Astrocyte (in vitro differentiated cells and primary cell): ENCODE measurements at regions not wholly inside any gene's neighbourhood (a gene's known extent, or its start where the extent isn't known, plus 50 kb on each side); places are given as distances from the start of the nearest gene placed in this dataset.

Source experiments
- DNase-seq: peaks from one replicate; pipeline ENCODE4 v3.0.0-alpha.2; 2010; ENCODE audit warnings: low read depth
- FAIRE-seq: peaks from 2 replicates; lab custom pipeline; 2011; peaks lifted over from hg19 to GRCh38; lab: Jason Lieb, UNC
- H2AFZ ChIP-seq: 2 replicates; pipeline ENCODE4 v1.6.0; 2012; ENCODE audit warnings: low read depth, low read length, inconsistent platforms
- H3K27ac ChIP-seq: 2 replicates; pipeline ENCODE4 v1.5.1; 2011; ENCODE audit warnings: low read depth, low read length, inconsistent platforms
- H3K27me3 ChIP-seq: 2 replicates; pipeline ENCODE4 v1.6.0; 2011; ENCODE audit warnings: low read length, inconsistent platforms; ENCODE audit not compliant: insufficient read depth
- H3K36me3 ChIP-seq: 2 replicates; pipeline ENCODE4 v1.5.1; 2011; ENCODE audit warnings: low read length, inconsistent platforms; ENCODE audit not compliant: insufficient read depth
- H3K4me1 ChIP-seq: 2 replicates; pipeline ENCODE4 v1.5.1; 2011; ENCODE audit warnings: low read length, inconsistent platforms; ENCODE audit not compliant: insufficient read depth
- H3K4me2 ChIP-seq: 2 replicates; pipeline ENCODE4 v1.6.0; 2012; ENCODE audit warnings: low read length, inconsistent platforms
- H3K4me3 ChIP-seq: 2 replicates; pipeline ENCODE4 v1.5.1; 2011; ENCODE audit warnings: low read depth, mild to moderate bottlenecking, low read length, inconsistent platforms; ENCODE audit not compliant: insufficient read depth
- H3K79me2 ChIP-seq: 2 replicates; pipeline ENCODE4 v1.6.0; 2012; ENCODE audit warnings: mild to moderate bottlenecking, low read length, inconsistent platforms; ENCODE audit not compliant: insufficient read depth
- H3K9ac ChIP-seq: 2 replicates; pipeline ENCODE4 v1.6.0; 2012; ENCODE audit warnings: mild to moderate bottlenecking, low read length, inconsistent platforms
- H3K9me3 ChIP-seq: 2 replicates; pipeline ENCODE4 v1.5.1; 2012; ENCODE audit warnings: low read depth, mild to moderate bottlenecking, low read length, inconsistent platforms; ENCODE audit not compliant: insufficient read depth
- H4K20me1 ChIP-seq: 2 replicates; pipeline ENCODE4 v1.6.0; 2012; ENCODE audit warnings: low read length, inconsistent platforms; ENCODE audit not compliant: insufficient read depth
- H3K27ac Mint-ChIP-seq: one replicate; pipeline ENCODE4 v1.8.0; 2021; ENCODE audit warnings: mild to moderate bottlenecking, mixed read lengths; ENCODE audit not compliant: unreplicated experiment
- H3K27me3 Mint-ChIP-seq: one replicate; pipeline ENCODE4 v1.8.0; 2021; ENCODE audit warnings: low read depth, mixed read lengths; ENCODE audit not compliant: unreplicated experiment
- H3K36me3 Mint-ChIP-seq: one replicate; pipeline ENCODE4 v1.8.0; 2021; ENCODE audit warnings: low read depth, mixed read lengths; ENCODE audit not compliant: unreplicated experiment
- H3K4me1 Mint-ChIP-seq: one replicate; pipeline ENCODE4 v1.8.0; 2021; ENCODE audit warnings: low read depth, mixed read lengths; ENCODE audit not compliant: unreplicated experiment
- H3K4me3 Mint-ChIP-seq: one replicate; pipeline ENCODE4 v1.8.0; 2021; ENCODE audit warnings: mild to moderate bottlenecking, moderate library complexity, mixed read lengths; ENCODE audit not compliant: unreplicated experiment
- H3K9me3 Mint-ChIP-seq: one replicate; pipeline ENCODE4 v1.8.0; 2021; ENCODE audit warnings: mild to moderate bottlenecking, mixed read lengths; ENCODE audit not compliant: unreplicated experiment
- CTCF ChIP-seq: IDR thresholded peaks from 2 replicates; pipeline ENCODE4 v1.5.1; 2011; ENCODE audit warnings: low read depth, mild to moderate bottlenecking, inconsistent platforms, low read length, moderate library complexity; ENCODE audit not compliant: insufficient read depth
- EZH2 ChIP-seq: IDR thresholded peaks from 2 replicates; pipeline ENCODE4 v1.6.1; 2012; ENCODE audit warnings: mild to moderate bottlenecking, low read length, inconsistent platforms; ENCODE audit not compliant: insufficient read depth

DNA sequence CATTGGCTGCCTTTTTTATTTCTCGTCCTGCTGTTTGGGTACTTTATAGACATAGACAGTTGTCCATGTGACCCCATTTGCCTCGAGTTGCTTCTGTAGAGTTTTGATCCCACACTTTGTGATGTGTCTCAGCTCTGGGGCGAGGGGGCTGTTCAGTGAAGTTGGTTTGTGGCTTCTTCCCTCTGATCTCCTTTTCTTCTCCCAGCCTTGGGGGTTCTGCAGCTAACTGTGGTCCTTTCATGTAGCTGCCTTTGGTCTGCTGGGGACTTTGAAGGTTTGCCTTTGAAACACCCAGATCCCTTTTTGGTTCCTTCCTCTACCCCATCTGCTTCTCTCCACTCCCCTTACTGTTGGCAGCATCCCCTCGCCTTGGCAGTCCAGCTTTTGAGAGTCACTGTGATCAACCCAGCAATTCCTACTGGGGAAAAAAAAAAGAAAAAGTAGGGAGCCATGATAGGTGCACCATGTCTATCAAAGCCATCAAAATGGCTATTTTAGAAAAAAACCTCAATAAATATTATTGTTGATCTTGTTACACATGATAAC is 728.8 kb upstream of the RBFOX1 start:
- H3K9me3 Mint-ChIP-seq = no peaks in the 10 kb centered on the region
- Histone ChIP-seq H2AFZ (no peak overlapping the region), H3K4me1 (no peaks in the 10 kb centered on the region), H3K36me3 (no peaks in the 10 kb centered on the region), H3K9ac (no peak overlapping the region), H3K4me2 (no peak overlapping the region), H3K27me3 (no peaks in the 10 kb centered on the region), H3K27ac (no peak overlapping the region), H4K20me1 (no peaks in the 10 kb centered on the region), H3K79me2 (no peaks in the 10 kb centered on the region), H3K4me3 (no peak overlapping the region), H3K9me3 (no peaks in the 10 kb centered on the region)
- peaks cover 26% of the 10 kb centered on the region for H3K27me3 Mint-ChIP-seq
- TF ChIP-seq EZH2 = no peak
- TF ChIP-seq CTCF = no peak
- DNase-seq (no peak), FAIRE-seq (no peak)
- H3K36me3 Mint-ChIP-seq = no peaks in the 10 kb centered on the region
- no peaks in the 10 kb centered on the region for H3K4me1 Mint-ChIP-seq
- H3K4me3 Mint-ChIP-seq = no peak overlapping the region
- H3K27ac Mint-ChIP-seq = no peak overlapping the region

DNA sequence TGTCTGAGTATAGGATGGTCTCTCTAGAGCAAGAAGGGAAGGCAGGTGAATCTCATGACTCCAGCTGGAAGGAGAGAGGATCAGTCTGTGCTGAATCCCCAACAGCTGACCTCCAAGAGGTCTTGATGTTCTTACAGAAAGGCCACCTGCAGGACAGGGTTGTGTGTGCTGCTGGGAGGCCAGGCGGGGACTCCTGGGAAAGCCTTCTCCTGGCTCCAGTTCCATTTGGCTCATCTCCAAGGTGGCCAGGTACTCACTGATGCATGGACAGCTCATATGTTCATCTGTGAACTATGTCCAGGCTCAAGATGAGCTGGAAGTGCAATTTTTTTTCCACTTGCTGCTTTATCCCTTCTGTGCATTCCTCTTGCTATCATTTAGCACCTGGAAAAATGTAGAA is 730.2 kb upstream of the RBFOX1 start:
- no peaks in the 10 kb centered on the region for H3K36me3 Mint-ChIP-seq

More for the DNA sequence above, 730.2 kb upstream of the RBFOX1 start:
- Mint-ChIP-seq H3K27me3 (peaks cover 29% of the 10 kb centered on the region), H3K4me3 (no peak overlapping the region), H3K9me3 (no peaks in the 10 kb centered on the region), H3K27ac (no peak overlapping the region), H3K4me1 (no peaks in the 10 kb centered on the region)
- Histone ChIP-seq H3K27me3 (no peaks in the 10 kb centered on the region), H3K4me3 (no peak overlapping the region), H4K20me1 (no peaks in the 10 kb centered on the region), H3K9ac (no peak overlapping the region), H3K4me1 (no peaks in the 10 kb centered on the region), H3K79me2 (no peaks in the 10 kb centered on the region), H3K4me2 (no peak overlapping the region), H2AFZ (no peak overlapping the region), H3K27ac (no peak overlapping the region), H3K36me3 (no peaks in the 10 kb centered on the region), H3K9me3 (no peaks in the 10 kb centered on the region)
- TF ChIP-seq CTCF (no peak), EZH2 (no peak)
- FAIRE-seq (no peak), DNase-seq (no peak)
